RKO (cell line): ENCODE measurements at regions not wholly inside any gene's neighbourhood (a gene's known extent, or its start where the extent isn't known, plus 50 kb on each side); places are given as distances from the start of the nearest gene placed in this dataset.
"Not testable (repeated sequence)": the region's sequence is repeated elsewhere in the genome, so short reads cannot be mapped to it uniquely, and the experiment has no call there.

Experiments used
- DNase-seq: peaks from one replicate; pipeline ENCODE4 v3.0.0-alpha.2; 2016; ENCODE audit warnings: low spot score

DNA sequence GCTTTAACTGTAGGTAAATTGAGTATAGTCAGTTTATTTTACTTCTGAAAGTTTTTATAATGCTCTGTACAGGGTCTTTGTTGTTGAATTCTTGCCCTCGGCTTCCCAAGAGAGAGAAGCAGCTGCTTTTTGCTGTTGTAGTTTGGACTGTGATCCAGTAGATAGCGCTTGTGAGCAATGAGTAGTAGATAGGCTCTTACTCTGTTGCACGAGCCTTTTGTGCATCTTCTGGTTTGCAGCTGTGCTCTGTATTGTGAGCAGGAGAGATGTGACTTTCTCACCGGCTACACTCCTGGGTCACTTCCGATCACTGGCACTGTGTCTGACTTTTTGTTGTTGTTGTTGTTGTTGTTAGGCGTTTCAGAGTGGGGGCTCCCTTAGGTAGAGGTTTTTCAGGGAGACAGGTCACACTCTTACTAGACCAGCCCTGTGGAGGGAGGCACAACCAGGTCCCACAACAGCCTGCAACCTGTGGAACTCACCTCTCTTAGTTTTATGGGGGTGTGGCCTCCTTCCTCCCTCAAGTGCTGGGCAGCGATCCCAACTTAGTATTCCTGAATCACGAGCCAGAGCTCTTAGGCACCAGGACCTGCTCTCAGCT, 822.1 kb upstream of the GALNTL6 start:
- peak; percentile 51 for DNase-seq

DNA sequence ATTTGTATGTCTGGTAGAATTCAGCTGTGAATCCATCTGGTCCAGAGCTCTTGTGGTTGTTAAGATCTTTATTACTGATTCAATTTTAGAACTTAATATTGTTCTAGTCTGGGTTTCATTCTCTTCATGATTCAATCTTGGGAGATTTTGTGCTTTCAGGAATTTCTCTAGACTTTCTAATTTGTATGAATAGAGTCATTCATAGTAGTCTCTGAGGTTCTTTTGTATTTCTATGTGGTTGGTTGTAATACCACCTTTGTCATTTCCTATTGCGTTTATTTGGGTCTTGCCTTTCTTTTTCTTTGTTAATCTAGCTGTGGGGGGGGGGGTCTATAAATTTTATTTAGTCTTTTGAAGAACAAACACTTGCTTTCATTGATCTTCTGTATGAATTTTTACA, 824.8 kb upstream of the GALNTL6 start:
- no peak for DNase-seq

DNA sequence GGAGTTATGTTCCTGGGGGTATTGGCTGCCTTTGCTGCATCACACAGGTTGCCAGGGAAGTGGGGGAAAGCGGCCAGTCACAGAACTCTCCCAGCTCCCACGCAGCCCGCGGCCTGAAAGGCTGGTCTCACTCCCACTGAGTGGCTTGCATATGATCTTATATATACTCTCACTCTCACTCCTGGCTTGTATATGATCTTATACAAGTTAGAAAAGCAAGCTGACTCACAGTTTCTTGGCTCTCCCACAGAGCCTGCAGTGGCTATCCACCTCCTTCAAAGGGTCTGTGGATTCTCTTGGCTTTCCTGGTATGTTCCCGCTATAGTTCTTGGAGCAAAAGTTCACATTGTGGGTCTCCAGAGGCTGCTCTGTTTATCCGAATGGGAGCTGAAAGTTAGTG, 833.5 kb upstream of the GALNTL6 start:
- DNase-seq: no peak

DNA sequence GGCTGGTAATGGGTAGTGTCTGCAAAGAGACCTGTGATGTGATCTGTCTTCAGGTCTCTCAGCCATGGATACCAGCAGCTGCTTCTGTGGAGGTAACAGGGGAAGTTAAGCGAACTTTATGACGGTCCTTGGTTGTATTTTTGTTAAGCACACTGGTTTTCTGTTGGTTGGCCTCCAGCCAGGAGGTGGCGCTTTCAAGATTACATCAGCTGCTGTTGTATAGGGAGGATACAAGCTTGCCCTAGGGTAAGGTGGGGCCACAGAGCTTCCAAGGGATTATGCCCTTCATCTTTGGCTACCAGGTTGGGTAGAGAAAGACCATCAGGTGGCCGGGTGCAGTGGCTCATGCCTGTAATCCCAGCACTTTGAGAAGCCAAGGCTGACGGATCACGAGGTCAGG, 834.2 kb upstream of the GALNTL6 start:
- no peak for DNase-seq

DNA sequence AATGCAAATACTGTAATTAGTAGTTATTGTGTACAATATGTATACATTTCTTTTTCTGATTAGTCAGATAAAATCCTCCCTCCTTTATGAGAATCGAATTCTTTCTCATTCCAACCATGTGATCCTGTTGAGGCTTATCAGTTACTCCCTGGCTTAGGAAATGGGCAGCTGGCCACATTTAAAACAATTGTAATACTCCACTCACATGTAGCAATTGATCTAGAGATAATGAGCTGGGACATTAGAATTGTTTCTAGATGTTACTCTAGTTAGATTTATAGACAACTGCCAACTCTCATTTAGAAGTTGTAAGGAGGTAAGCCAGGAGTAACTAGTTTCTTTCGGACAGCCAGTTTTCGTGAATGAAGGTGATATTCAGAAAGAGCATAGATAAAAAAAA, 859.3 kb upstream of the AADAT start:
- no peak for DNase-seq

- DNase-seq: no peak
Measured at GRCh38 chr4:170940043-170940724, 850.4 kb upstream of the AADAT start.

DNA sequence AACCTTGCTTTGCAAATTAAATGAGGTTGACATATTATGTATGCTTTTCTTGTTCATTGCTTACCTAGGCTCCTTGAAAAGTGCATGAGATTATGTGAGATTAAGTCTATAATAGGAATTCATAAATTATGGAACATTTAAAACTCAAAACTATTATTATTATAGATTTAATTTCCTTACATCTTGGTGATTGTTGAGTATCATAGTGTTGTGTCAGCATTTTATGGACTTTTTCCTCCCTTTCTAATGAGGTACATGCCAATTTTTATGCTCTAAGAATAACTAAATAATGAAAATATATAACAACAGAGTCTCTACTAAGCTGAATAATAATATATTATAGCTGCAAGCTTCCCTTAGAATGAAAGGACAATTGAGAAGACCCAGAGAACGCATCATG, 848.8 kb upstream of the AADAT start:
- no peak for DNase-seq

- no peak for DNase-seq
Measured at GRCh38 chr4:170931321-170931720, 841.6 kb upstream of the AADAT start.

GRCh38 chr4:170888660-170889059, 798.9 kb upstream of the AADAT start:
- DNase-seq: no peak

- DNase-seq: no peak
Measured at GRCh38 chr4:170887396-170887795, 797.6 kb upstream of the AADAT start.

DNA sequence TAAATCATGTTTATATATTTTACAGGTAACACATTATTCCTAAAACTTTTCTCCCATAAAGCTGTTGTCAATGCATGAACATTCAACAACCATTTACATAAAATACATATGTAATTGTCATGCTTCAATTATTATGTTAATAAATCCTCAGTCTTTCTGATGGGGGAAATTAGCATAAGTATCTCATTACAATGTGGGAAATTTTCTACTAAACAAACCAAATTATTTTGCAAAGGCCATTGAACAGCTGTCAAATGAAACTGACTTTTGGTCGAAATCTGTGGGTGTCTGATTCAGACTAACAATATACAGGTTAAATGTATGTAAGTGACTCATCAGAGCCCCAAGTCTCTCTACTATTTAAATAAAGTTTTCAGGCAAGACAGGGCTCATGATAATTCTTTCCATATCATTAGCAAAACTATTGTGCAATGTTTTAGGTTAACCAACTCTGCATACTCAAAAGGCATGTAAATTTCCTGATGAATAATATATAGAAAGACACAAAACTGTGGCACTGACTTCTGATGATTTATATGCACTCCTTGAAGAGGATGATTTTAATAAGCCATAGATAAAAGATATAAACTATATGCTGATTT, 795.3 kb upstream of the AADAT start:
- no peak for DNase-seq

DNA sequence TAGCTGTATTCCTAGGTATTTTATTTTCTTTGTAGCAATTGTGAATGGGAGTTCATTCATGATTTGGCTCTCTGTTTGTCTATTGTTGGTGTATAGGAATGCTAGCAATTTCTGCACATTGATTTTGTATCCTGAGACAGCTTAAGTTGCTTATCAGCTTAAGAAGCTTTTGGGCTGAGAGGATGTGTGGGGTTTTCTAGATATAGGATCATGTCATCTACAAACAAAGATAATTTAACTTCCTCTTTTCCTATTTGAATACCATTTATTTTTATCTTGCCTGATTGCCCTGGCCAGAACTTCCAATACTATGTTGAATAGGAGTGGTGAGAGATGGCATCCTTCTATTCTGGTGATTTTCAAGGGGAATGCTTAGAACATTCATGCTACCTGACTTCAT, 791.9 kb upstream of the AADAT start:
- not testable (repeated sequence) for DNase-seq

- DNase-seq: no peak
Measured at GRCh38 chr4:170875868-170876267, 786.1 kb upstream of the AADAT start.

DNA sequence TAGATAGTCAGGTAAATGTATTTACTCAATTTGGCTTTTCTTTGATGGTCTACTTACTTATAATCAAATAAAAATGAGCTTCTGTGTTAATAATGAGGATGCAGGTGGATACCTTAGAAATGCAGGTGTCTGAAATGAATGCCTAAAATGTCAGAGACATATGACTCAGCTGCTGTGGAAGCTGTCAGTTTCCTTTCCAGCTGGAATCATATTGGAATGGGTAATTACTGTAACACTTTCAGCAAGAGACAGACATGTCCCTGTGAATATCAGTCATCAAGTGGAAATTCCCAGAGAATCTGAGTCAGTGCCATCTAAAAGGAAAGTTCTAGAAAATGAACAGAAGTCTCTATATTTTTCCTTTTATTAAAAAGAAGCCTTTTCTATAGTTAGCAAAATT, 783.0 kb upstream of the AADAT start:
- DNase-seq: peak; percentile 1

- peak; percentile 21 for DNase-seq
Measured at GRCh38 chr4:170868170-170868569, 778.4 kb upstream of the AADAT start.

- no peak for DNase-seq
Measured at GRCh38 chr4:170854097-170854496, 764.3 kb upstream of the AADAT start.

- peak; percentile 73 for DNase-seq
Measured at GRCh38 chr4:170853422-170854021, 763.8 kb upstream of the AADAT start.

DNA sequence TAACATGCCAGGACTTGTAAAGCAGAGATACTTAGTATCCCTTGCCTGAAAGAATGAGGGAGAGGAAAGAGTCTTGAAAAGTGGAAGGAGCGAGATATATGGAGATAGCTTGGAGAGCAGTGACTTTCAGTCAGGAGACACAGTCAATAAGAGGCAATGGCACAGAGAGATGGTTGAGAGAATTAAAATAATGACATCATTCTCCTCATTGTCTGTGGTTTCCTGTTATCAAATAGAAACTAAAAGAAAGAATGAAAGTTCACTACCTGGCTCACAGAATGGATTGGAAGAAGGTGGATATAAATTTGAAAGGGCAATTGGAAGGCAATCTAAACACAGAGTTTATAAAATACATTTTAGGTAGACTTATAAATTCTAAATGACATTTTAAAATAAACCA, 760.2 kb upstream of the AADAT start:
- DNase-seq: no peak

GRCh38 chr4:170827562-170828274, 738.0 kb upstream of the AADAT start:
- no peak for DNase-seq

DNA sequence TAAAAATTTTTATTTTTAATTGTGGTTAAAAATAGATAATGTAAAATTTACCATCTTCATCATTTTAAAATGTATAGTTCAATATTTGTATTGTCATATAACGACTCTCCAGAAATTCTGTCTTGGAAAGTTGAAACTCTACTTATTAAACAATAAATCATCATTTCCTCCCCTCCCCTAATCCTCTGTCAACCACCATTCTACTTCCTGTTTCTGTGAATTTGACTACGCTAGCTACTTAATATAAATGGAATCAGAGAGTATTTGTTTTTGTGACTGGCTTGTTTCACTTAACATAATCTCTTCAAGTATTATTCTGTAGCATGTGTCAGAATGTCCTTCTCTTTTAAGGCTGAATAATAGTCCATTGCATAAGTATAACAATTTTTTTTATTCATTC, 729.0 kb upstream of the AADAT start:
- no peak for DNase-seq

GRCh38 chr4:170805352-170805751, 715.6 kb upstream of the AADAT start:
- DNase-seq: no peak

- no peak for DNase-seq
Measured at GRCh38 chr4:170804930-170805329, 715.2 kb upstream of the AADAT start.

DNA sequence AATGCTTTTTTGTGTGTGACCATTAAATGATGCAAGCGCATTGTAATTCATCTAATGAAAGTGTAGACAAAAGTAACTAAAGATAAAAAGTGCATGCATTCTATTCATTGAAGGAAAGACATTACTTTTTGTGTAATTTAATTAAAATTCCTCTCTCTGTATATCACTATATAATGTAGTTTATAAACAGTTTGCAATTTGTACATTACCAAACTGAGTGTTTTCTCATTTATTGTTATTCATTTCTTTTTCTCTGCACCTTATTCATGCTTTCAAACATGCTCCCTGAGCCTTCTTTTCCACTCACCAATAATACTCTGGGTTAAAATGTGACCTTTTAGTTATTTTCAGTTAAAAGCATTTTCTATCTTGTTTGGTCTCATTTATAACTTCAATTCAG, 713.7 kb upstream of the AADAT start:
- DNase-seq: no peak
